NCI-H2196 treated with DMSO at 0.1 percent for 48 hours (cell line): ENCODE measurements at regions not wholly inside any gene's neighbourhood (a gene's known extent, or its start where the extent isn't known, plus 50 kb on each side); places are given as distances from the start of the nearest gene placed in this dataset.

ENCODE experiments used
- DNase-seq: peaks from one replicate; lab custom pipeline; 2025; ENCODE audit not compliant: unreplicated experiment; lab: John Stamatoyannopoulos, UW

- DNase-seq, result no peak
These were observed 748.8 kb downstream of the C12orf50 start for GRCh38 chr12:87280356-87280755.

DNA sequence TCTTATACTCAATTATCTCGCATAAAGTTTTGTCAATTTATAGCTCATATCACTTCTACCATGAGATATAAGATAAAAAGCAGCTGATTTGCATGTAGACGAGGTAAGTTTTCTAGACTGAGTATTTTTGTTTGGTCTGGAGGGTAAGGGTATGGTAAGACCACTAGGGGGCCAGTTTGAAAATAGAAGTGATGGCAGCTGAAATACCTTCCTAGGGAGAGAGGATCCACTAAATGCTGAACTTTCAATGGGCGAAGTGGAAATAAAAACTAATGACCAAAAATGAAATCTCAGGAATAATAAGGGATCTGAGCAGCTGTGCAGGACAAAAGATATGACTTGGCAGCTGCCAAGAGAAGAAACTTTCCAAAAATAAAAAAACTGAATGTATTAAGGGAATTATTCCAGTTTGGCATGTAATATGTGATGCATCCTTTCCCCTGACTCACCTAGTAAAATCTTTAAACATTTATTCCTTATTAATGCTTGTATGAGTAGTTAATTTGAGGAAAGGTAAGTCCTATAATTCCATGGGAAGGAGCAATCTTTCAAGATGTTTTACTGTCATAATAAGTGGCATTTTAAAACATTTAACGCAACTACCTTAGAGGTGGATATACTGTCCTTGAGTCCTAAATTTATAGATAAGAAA, 754.5 kb downstream of the C12orf50 start:
- DNase-seq, result no peak

GRCh38 chr12:87272851-87273250, 756.4 kb downstream of the C12orf50 start:
- no peak for DNase-seq

- DNase-seq, result no peak
These were observed 758.3 kb downstream of the C12orf50 start for GRCh38 chr12:87270919-87271318.

- DNase-seq, result no peak
These were observed 762.9 kb downstream of the C12orf50 start for GRCh38 chr12:87266305-87266704.

DNA sequence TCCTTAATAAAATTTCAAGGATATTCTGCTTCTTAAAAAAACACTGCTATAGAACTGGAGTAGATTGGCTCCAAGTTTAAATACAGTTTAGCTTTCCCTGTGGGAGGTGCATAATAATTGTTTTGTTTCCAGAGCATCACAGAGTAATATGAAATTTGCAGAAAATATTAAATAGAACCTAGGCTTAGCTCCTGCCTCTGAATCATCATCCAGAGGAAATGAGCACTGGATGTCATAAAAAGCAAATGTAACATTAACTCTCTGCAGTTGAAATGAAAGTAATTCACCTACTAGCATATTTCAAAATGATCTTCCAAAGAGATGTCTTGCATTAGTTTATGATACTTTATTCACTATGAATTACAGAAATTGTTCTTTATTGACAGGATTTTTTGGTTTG, 769.8 kb downstream of the C12orf50 start:
- DNase-seq, result no peak

- no peak for DNase-seq
These were observed 774.7 kb downstream of the C12orf50 start for GRCh38 chr12:87254381-87255030.

DNA sequence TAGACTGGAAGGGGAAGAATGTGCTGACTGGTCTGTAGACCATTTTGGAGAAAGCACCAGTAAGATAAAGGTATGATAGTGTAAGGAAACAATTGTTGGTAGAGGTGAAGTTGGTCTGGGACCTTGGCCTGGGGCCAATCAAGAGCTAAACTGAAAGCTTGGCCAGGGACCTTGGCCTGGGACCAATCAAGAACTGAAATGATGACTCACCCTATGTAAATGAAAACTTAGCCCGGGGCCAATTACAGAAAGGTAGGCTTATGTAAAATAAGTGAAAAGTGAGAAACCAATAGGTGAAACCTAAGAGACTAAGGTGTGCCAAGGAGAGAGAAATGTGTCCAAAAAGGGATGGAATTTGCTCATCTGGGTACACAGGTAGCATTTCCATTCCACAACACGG, 776.0 kb downstream of the C12orf50 start:
- no peak for DNase-seq

- no peak for DNase-seq
These were observed 782.5 kb downstream of the C12orf50 start for GRCh38 chr12:87246726-87247125.

DNA sequence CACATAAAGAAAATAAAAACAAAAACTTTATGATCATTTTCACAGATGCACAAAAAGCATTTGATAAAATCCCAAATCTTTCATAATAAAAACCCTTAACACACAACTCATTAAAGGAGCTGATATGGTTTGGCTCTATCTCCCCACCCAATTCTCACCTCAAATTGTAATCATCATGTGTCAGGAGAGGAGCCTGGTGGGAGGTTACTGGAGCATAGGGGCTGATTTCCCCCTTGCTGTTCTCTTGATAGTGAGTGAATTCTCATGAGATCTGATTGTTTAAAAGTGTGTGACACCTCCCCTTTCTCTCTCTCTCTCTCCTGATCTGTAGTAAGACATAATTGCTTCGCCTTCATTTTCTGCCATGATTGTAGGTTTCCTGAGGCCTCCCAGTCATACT, 790.7 kb downstream of the C12orf50 start:
- no peak for DNase-seq

- DNase-seq, result no peak
These were observed 794.3 kb downstream of the C12orf50 start for GRCh38 chr12:87234898-87235297.

- no peak for DNase-seq
These were observed 795.5 kb downstream of the C12orf50 start for GRCh38 chr12:87233671-87234070.

- no peak for DNase-seq
These were observed 797.4 kb downstream of the C12orf50 start for GRCh38 chr12:87231818-87232217.

GRCh38 chr12:87230441-87230840, 798.8 kb downstream of the C12orf50 start:
- DNase-seq, result no peak

DNA sequence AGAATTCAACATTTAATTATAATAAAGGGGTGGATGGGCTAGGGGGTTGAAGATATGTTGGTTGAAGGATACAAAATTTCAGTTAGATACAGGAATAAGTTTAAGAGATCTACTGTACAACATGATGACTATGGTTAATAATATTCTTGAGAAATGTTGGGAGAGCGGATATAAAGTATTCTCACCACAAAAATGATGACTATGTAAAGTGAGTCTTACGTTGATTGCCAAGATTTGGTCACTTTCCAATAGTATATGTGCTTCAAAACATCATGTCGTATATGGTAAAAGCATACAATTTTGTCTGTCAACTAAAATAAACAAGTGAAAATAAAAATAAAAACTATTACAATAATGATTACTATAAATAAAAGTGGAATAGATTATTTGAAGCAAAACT, 802.0 kb downstream of the C12orf50 start:
- no peak for DNase-seq

DNA sequence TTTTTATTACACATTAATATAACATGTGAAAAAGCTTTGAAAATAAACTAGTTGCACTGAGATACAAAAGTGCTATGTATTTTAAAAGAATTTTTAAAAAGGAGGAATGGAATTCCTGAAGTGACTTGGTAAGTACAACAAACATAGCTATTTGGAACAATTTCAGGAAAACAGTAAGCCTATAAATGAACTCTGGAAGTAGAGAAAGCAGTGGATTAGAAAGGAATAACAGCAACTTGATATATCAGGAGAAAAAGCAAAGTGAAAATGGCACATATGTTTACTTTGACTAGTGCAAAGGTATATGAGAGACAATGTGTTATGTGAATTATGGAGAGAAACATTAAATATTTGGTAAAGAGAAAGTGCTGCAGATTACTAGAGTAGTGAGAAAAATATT, 811.7 kb downstream of the C12orf50 start:
- DNase-seq, result no peak

DNA sequence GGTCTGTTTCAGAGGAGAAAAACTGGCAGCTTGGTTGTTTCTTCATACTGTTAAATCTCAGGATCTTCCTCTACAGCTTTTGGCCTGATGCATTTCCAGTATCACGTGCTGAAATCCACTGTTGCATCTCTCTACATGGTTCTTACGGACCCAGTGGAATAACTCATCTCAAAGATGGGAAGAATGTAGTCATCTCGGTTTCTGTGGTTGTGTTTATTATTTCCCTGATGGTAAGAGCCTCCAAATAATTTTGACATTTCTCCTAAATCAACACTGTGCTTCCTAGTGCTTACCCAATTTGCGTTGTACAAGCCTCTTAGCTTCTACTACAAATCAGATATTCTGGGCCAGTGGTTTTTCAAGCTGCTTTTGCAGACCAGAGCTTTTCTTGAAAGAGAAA, 812.8 kb downstream of the C12orf50 start:
- DNase-seq, result no peak

GRCh38 chr12:87202189-87202588, 827.0 kb downstream of the C12orf50 start:
- no peak for DNase-seq

DNA sequence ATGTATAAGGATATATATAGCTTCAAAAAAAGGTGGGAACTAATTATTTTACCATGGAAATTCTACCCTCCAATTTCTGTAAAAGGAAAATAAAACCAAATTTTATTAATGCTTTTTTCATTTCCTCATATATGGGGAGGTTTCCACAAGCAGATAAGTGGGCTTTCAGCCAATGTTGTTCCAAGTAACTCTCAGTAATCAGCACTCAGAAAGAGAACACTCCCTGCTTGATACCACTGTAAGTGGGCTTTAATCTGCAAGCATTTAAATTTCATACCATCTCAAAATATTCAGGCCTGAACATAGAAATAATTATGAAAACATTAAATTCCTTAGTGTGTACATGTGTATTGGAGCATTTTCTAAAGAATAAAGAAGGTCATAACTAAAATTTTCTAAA, 827.6 kb downstream of the C12orf50 start:
- DNase-seq, result no peak

DNA sequence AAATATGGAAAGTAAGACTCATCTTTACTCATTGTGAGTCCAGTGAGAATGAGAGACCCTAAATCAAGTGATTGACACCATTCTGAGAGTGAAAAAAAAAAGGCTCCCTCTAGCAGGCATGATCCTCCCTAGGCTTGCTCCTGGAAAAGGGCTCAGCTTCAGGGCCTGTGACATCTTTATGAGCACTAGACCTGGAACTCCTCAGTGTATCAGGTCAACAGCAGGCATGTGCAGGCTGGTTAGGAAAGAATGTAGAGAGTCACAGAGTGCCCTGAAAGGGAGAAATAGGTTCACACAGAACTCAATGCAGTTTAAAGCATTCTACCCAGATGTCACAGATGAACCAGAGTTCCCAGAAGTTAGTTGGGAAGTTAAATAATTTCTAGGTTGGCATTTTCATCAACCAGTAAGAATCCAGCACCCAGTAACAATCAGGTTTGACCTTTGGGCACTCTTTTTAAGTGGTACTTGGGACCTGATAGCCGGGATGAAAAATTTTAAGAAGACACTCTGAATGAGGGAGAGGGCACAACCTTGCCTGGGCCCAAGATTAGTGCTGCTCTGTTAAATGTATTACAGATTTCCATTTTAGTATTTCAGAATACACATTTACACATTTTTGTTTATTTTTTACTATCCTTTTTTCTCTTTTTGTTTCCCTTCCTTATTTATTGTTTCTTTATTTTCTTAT, 828.8 kb downstream of the C12orf50 start:
- no peak for DNase-seq

- no peak for DNase-seq
These were observed 831.0 kb downstream of the C12orf50 start for GRCh38 chr12:87198181-87198580.

DNA sequence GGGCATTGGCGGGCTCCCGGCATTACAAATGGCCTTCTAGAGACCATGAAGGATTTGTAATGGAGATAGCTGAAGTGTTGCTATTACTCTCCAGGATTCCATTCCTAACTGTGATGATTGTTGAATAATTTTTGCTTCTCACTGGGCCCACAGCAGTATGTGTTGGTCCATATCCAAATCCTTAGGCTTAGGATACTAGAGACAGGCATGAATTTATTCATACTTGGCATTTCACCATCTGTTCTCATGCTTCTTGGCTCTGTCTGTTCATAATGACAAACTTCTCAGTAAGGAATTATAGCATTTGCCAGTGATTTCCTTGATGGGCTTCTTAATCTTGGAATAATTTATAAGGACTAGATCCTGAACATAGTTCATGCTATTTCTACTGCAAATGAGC, 832.9 kb downstream of the C12orf50 start:
- no peak for DNase-seq
